B cell (primary cell): ENCODE measurements at regions not wholly inside any gene's neighbourhood (a gene's known extent, or its start where the extent isn't known, plus 50 kb on each side); places are given as distances from the start of the nearest gene placed in this dataset.

Experiments used
- ATAC-seq: fragments of 200-7000 bp; cut with Tn5 transposase; one replicate; pipeline ENCODE4 v1.10.0; 2021; ENCODE audit warnings: low read depth, mild to moderate bottlenecking, moderate number of reproducible peaks, moderate library complexity
- CTCF ChIA-PET: fragments of 350-600 bp; sonication (Branson Sonifier 250); formaldehyde crosslinking; loops from one replicate; lab custom pipeline; 2021; ENCODE audit warnings: antibody characterized with exemption, inconsistent platforms; lab: Charles Lee
- POLR2A ChIA-PET: fragments of 350-600 bp; sonication (Branson Sonifier 250); formaldehyde crosslinking; loops from one replicate; lab custom pipeline; 2021; ENCODE audit warnings: antibody characterized with exemption; lab: Charles Lee
- DNase-seq: peaks from one replicate; pipeline ENCODE4 v3.0.0; 2013
- H2AFZ ChIP-seq: 2 replicates; pipeline ENCODE4 v1.6.1; 2012; ENCODE audit warnings: mild to moderate bottlenecking, low read depth, low read length; ENCODE audit not compliant: insufficient read depth, poor library complexity, severe bottlenecking
- H3K27ac ChIP-seq, 2 donors: 1 replicate in 1 of 2; 2 replicates in 1 of 2; pipeline ENCODE4 v1.5.1; 2012 to 2013; ENCODE audit warnings: low read length in 2 of 2, mild to moderate bottlenecking in 2 of 2, moderate library complexity in 1 of 2
- H3K27me3 ChIP-seq, 4 experiments: fragments of 200-600 bp in 1 of 4; sonication (generic) in 1 of 4; replicated peaks in 1 of 4; 1 replicate in 2 of 4; 2 replicates in 2 of 4; pipeline versions ENCODE4 v1.6.1 to v1.7.0; 2013 to 2016; ENCODE audit warnings: low read length in 3 of 4, mild to moderate bottlenecking in 2 of 4, mixed read lengths in 1 of 4, moderate library complexity in 1 of 4; ENCODE audit not compliant: insufficient read depth in 4 of 4, control insufficient read depth in 3 of 4; ENCODE audit errors: control extremely low read depth in 1 of 4
- H3K36me3 ChIP-seq, 2 experiments: replicated peaks in 1 of 2; 1 replicate in 1 of 2; 2 replicates in 1 of 2; pipeline versions ENCODE4 v1.6.1 to v1.7.1; 2013; ENCODE audit warnings: low read length in 1 of 2; ENCODE audit not compliant: insufficient read depth in 2 of 2, control insufficient read depth in 1 of 2; ENCODE audit errors: control extremely low read depth in 1 of 2, extremely low read depth in 1 of 2
- H3K4me1 ChIP-seq, 2 donors: fragments of 200-600 bp in 1 of 2; sonication (generic) in 1 of 2; 1 replicate in 1 of 2; 2 replicates in 1 of 2; pipeline versions ENCODE4 v1.5.1 to v1.6.1; 2013 to 2017; ENCODE audit warnings: low read length in 2 of 2; ENCODE audit not compliant: control insufficient read depth in 2 of 2, insufficient read depth in 2 of 2
- H3K4me2 ChIP-seq: replicated peaks from 2 replicates; pipeline ENCODE3; 2012; ENCODE audit warnings: mild to moderate bottlenecking, low read depth, low read length; ENCODE audit not compliant: poor library complexity, severe bottlenecking
- H3K4me3 ChIP-seq, 5 experiments: fragments of 200-600 bp in 1 of 5; sonication (generic) in 1 of 5; 1 replicate in 3 of 5; 2 replicates in 2 of 5; pipeline versions ENCODE4 v1.5.1 to v1.7.0; 2011 to 2016; ENCODE audit warnings: low read length in 4 of 5, mild to moderate bottlenecking in 4 of 5, low read depth in 2 of 5, control low read depth in 1 of 5, moderate library complexity in 1 of 5; ENCODE audit not compliant: insufficient read depth in 1 of 5; ENCODE audit errors: control extremely low read depth in 1 of 5, extremely low read depth in 1 of 5
- H3K79me2 ChIP-seq: fragments of 200-600 bp; sonication (generic); one replicate; pipeline ENCODE4 v1.6.0; 2016; ENCODE audit warnings: low read length; ENCODE audit not compliant: control insufficient read depth, insufficient read depth
- H3K9ac ChIP-seq: fragments of 200-600 bp; sonication (generic); 2 replicates; pipeline ENCODE4 v1.6.1; 2017; ENCODE audit warnings: mild to moderate bottlenecking, low read length, moderate library complexity
- H3K9me3 ChIP-seq, 3 donors: one replicate each; pipeline versions ENCODE4 v1.6.1 to v1.7.1; 2013; ENCODE audit warnings: low read length in 2 of 3; ENCODE audit not compliant: control insufficient read depth in 2 of 3, insufficient read depth in 1 of 3; ENCODE audit errors: control extremely low read depth in 1 of 3
- H4K20me1 ChIP-seq: 2 replicates; pipeline ENCODE4 v1.6.0; 2012; ENCODE audit warnings: mild to moderate bottlenecking, low read length; ENCODE audit not compliant: insufficient read depth, control insufficient read depth, poor library complexity, severe bottlenecking
- H3K27ac Mint-ChIP-seq: one replicate; pipeline ENCODE4 v1.8.0; 2021; ENCODE audit warnings: mixed read lengths
- H3K27me3 Mint-ChIP-seq: one replicate; pipeline ENCODE4 v1.8.0; 2021; ENCODE audit warnings: mixed read lengths
- H3K4me1 Mint-ChIP-seq: one replicate; pipeline ENCODE4 v1.8.0; 2021; ENCODE audit warnings: mixed read lengths
- H3K4me3 Mint-ChIP-seq: one replicate; pipeline ENCODE4 v1.8.0; 2021; ENCODE audit warnings: mixed read lengths
- H3K9me3 Mint-ChIP-seq: one replicate; pipeline ENCODE4 v1.8.0; 2022; ENCODE audit warnings: mixed read lengths; ENCODE audit not compliant: insufficient read depth
- EZH2 ChIP-seq: IDR thresholded peaks from 2 replicates; pipeline ENCODE4 v1.6.1; 2012; ENCODE audit warnings: borderline replicate concordance, low read depth, mild to moderate bottlenecking, moderate library complexity, low read length; ENCODE audit not compliant: insufficient read depth, poor library complexity, severe bottlenecking
- WGBS: methylation state at CpG from one replicate; pipeline ENCODE4 v1.1.5; 2013; ENCODE audit warnings: missing lambda C conversion rate; ENCODE audit not compliant: insufficient coverage; 5-methylcytosine and 5-hydroxymethylcytosine counted together
- intact Hi-C: fragments of 100-400 bp; cut with micrococcal nuclease; formaldehyde crosslinking; loops from one replicate; pipeline ENCODE4 v1.10.0; 2022
- TF ChIP-seq, protein P1 (sequence below): fragments of 200-600 bp; IDR thresholded peaks from one replicate; pipeline ENCODE4 v1.8.0; 2022; ENCODE audit warnings: antibody characterized with exemption, mild to moderate bottlenecking

DNA sequence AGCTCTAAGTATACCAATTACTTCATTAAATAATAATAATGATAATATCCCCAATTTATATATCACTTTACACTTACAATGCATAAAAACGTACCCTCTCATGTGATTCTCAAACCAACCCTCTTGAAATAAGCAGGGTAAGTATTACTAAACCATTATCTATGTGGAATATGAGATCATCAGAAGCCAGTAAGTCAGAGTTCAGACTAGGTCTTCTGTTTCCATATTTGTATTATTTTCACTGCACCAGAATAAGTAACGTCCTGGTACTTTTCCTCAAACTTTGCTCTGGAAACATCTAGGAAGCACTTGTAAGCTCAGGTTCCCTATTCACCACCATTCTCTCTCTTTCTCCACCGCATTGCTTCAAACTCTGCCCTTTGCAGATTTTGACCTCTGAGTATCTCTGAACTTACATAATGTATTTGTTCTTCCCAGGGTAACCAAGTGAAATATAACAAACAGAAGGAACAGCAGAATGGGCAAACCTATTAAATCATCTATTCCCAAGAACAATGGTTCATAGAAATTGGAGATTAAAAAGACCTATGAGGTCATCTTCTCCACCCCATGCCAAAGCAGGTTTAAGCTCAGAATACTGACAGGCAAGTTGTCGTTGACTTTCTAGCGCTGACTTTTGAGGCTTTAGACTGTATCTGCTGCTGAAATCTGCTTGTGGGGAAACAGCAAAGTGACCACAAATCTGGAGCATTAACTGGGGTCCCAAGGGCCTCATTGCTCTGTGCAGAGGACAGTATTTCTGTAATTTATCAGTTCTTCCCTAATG lies 161.3 kb upstream of the FAR2 start:
- no peak overlapping the region for H3K27ac Mint-ChIP-seq
- no peaks in the 10 kb centered on the region for H3K4me1 Mint-ChIP-seq
- no peaks in the 10 kb centered on the region for H3K9me3 ChIP-seq
- H3K4me3 ChIP-seq: no peak overlapping the region
- no peaks in the 10 kb centered on the region for H3K4me1 ChIP-seq
- H3K27me3 Mint-ChIP-seq: no peaks in the 10 kb centered on the region
- H3K79me2 ChIP-seq: no peaks in the 10 kb centered on the region
- no peak overlapping the region for H3K27ac ChIP-seq
- H3K4me3 Mint-ChIP-seq: no peak overlapping the region
- no peaks in the 10 kb centered on the region for H3K36me3 ChIP-seq
- no peaks in the 10 kb centered on the region for H3K9me3 Mint-ChIP-seq
- ChIA-PET POLR2A (no interaction called here), CTCF (no interaction called here)
- WGBS: 81% methylated on average over 4 of the region's 5 CpGs
- no peak overlapping the region for H3K9ac ChIP-seq
- ATAC-seq (no peak), DNase-seq (no peak)
- H3K27me3 ChIP-seq: no peaks in the 10 kb centered on the region
- intact Hi-C loops: no loop called here
- H3K4me2 ChIP-seq: no peak overlapping the region
- no peak overlapping the region for H2AFZ ChIP-seq
- no peak for TF ChIP-seq EZH2
- TF ChIP-seq, protein P1, sequence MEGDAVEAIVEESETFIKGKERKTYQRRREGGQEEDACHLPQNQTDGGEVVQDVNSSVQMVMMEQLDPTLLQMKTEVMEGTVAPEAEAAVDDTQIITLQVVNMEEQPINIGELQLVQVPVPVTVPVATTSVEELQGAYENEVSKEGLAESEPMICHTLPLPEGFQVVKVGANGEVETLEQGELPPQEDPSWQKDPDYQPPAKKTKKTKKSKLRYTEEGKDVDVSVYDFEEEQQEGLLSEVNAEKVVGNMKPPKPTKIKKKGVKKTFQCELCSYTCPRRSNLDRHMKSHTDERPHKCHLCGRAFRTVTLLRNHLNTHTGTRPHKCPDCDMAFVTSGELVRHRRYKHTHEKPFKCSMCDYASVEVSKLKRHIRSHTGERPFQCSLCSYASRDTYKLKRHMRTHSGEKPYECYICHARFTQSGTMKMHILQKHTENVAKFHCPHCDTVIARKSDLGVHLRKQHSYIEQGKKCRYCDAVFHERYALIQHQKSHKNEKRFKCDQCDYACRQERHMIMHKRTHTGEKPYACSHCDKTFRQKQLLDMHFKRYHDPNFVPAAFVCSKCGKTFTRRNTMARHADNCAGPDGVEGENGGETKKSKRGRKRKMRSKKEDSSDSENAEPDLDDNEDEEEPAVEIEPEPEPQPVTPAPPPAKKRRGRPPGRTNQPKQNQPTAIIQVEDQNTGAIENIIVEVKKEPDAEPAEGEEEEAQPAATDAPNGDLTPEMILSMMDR: no peak
- no peaks in the 10 kb centered on the region for H4K20me1 ChIP-seq

- Histone ChIP-seq H4K20me1 (no peaks in the 10 kb centered on the region), H3K36me3 (no peaks in the 10 kb centered on the region), H3K4me1 (no peaks in the 10 kb centered on the region), H3K9me3 (no peaks in the 10 kb centered on the region), H3K4me3 (no peak overlapping the region), H3K9ac (no peak overlapping the region), H2AFZ (no peak overlapping the region), H3K79me2 (no peaks in the 10 kb centered on the region), H3K27me3 (no peaks in the 10 kb centered on the region), H3K27ac (no peak overlapping the region), H3K4me2 (no peak overlapping the region)
- Mint-ChIP-seq H3K9me3 (no peaks in the 10 kb centered on the region), H3K27ac (no peak overlapping the region), H3K27me3 (no peaks in the 10 kb centered on the region), H3K4me3 (no peak overlapping the region), H3K4me1 (no peaks in the 10 kb centered on the region)
- no peak for DNase-seq
- POLR2A ChIA-PET: no interaction called here
- intact Hi-C loops: no loop called here
- CTCF ChIA-PET: no interaction called here
- ATAC-seq: no peak
- no peak for TF ChIP-seq EZH2
- TF ChIP-seq, protein P1: no peak
- WGBS: no CpG with 5 or more reads among the region's 2 CpGs
Measured at GRCh38 chr12:28988325-28988704, 160.8 kb upstream of the FAR2 start.
